BJ (cell line): ENCODE measurements at regions not wholly inside any gene's neighbourhood (a gene's known extent, or its start where the extent isn't known, plus 50 kb on each side); places are given as distances from the start of the nearest gene placed in this dataset.
"Not testable (repeated sequence)": the region's sequence is repeated elsewhere in the genome, so short reads cannot be mapped to it uniquely, and the experiment has no call there.

Experiments
- CTCF ChIA-PET: fragments of 350-600 bp; formaldehyde crosslinking; extraction: SDS; loops from one replicate; lab custom pipeline; 2021; ENCODE audit warnings: antibody characterized with exemption, inconsistent platforms; lab: Yijun Ruan, JAX
- POLR2A ChIA-PET: fragments of 300-600 bp; sonication (Branson Sonifier 250); formaldehyde crosslinking; extraction: SDS; loops from one replicate; lab custom pipeline; 2021; ENCODE audit warnings: antibody characterized with exemption; lab: Charles Lee
- DNase-seq: peaks from one replicate; pipeline ENCODE4 v3.0.0-alpha.2; 2011; ENCODE audit warnings: low read depth
- H3K27me3 ChIP-seq: 2 replicates; pipeline ENCODE4 v1.6.0; 2011; ENCODE audit warnings: low read length; ENCODE audit not compliant: control insufficient read depth, insufficient read depth
- H3K36me3 ChIP-seq: 2 replicates; pipeline ENCODE4 v1.5.1; 2011; ENCODE audit warnings: low read length; ENCODE audit not compliant: control insufficient read depth, insufficient read depth
- H3K4me3 ChIP-seq: 2 replicates; pipeline ENCODE4 v1.5.1; 2011; ENCODE audit warnings: low read depth, mild to moderate bottlenecking, control low read depth, low read length
- CTCF ChIP-seq: IDR thresholded peaks from 2 replicates; pipeline ENCODE4 v1.5.1; 2011; ENCODE audit warnings: low read depth, mild to moderate bottlenecking, control low read depth, inconsistent platforms, low read length, moderate library complexity; ENCODE audit not compliant: insufficient read depth

GRCh38 chr12:34123092-34123491 is 100.8 kb downstream of the ALG10 start:
- H3K36me3 ChIP-seq, H3K27me3 ChIP-seq, H3K4me3 ChIP-seq: not testable (repeated sequence)
- peak; percentile 82 for TF ChIP-seq CTCF
- CTCF ChIA-PET, result interaction anchor here (0.8 to 1.8 kb wide), 9 partner anchors 8 to 1367 kb away, joined by 3 to 6 read pairs (median 4); partner anchors contain the start of gene YARS2
- POLR2A ChIA-PET, result interaction anchor here (0.6 kb wide), 1 partner anchor 69 kb away, joined by 3 read pairs; no protein-coding TSS in a partner anchor
- peak; percentile 2 for DNase-seq

DNA sequence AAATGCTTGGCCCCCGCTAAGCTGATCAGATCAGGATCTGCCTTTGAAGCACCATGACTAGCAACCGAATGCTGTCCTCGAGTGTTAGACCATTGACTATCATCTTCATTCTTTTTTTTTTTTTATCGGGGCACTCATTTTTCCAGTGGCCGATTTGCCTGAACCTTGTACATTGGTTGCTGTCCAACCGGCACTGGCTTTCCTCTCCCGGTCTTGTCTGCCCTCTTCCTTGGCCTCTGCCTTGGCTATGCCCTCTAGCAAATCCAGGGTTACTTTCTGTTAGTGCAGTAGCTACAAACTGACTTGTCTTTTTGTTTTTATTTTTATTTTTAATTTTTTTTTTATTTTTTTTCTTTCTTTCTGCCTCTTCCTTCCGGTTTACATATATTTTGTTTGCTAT is 102.3 kb downstream of the ALG10 start:
- no peak for DNase-seq
- CTCF ChIA-PET, result no interaction called here
- TF ChIP-seq CTCF, result no peak

DNA sequence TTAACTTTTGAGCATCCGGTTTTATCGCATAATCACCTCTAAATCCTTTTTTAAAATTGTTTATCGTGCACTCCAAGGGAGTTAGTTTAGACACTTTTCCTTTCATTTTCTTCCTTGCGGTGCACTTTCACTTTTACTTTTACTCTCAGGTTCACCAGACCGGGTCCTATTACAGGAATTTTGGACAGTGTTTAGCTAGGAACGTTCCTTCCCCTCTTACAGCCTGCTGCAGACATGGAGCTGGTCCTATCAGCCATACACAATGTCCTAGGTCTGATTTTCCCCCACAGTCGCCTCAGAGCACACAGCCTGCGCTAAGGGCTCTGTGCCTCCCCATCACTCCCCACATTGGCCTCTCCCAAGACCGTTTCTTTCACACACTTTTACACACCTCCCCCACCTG is 103.9 kb downstream of the ALG10 start:
- POLR2A ChIA-PET, result no interaction called here
- no peaks in the 10 kb centered on the region for H3K36me3 ChIP-seq
- no peak overlapping the region for H3K4me3 ChIP-seq
- H3K27me3 ChIP-seq, result no peaks in the 10 kb centered on the region
- TF ChIP-seq CTCF, result no peak
- CTCF ChIA-PET, result no interaction called here
- DNase-seq, result no peak

More for the DNA sequence above, 102.3 kb downstream of the ALG10 start:
- Histone ChIP-seq H3K36me3 (no peaks in the 10 kb centered on the region), H3K27me3 (no peaks in the 10 kb centered on the region), H3K4me3 (no peak overlapping the region)
- POLR2A ChIA-PET, result no interaction called here

- TF ChIP-seq CTCF, result no peak
- no peak for DNase-seq
- H3K36me3 ChIP-seq, result no peaks in the 10 kb centered on the region
- CTCF ChIA-PET, result no interaction called here
- H3K27me3 ChIP-seq, result no peaks in the 10 kb centered on the region
- no peak overlapping the region for H3K4me3 ChIP-seq
- POLR2A ChIA-PET, result no interaction called here
Observed at GRCh38 chr12:34126805-34127204, 104.5 kb downstream of the ALG10 start.

DNA sequence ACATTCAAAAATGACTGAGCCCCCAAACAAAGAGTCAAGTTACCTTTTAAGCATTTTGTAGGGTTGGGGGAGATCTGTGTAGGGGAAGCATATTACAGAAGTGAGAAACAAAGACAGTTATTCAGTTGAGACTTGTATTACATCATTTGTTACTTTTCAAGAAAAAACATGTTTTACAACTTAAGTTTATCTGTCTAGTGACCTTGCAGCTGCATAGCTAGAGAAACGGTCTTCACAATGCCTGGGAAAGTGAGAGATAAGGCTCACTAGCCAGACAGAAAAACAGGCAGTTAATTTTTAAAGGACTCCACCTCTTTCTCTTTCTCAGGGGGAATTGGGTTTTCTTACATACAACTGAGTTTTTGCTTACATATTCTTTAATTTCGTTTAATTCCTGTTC is 105.1 kb downstream of the ALG10 start:
- CTCF ChIA-PET, POLR2A ChIA-PET, DNase-seq, H3K36me3 ChIP-seq, H3K4me3 ChIP-seq, H3K27me3 ChIP-seq: not testable (repeated sequence)

DNA sequence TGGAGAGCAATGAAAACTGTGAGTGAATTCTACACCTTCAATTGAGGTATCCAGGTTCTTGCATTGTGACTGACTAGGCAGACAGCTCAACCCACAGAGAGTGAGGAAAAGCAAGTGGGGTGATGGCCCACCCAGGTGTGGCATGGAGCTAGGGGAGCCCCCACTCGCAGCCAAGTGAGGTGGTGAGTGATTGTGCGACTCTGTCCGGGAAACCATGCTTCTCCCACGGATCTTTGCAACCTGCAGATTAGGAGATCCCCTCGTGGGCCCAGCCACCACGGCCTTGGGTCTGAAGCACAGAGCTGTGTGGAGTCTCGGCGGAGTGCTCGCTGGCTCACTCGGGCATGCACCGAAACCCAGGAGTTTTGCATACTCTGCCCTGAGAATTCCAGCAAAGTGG is 120.1 kb downstream of the ALG10 start:
- DNase-seq, result no peak
- Histone ChIP-seq H3K4me3 (no peak overlapping the region), H3K36me3 (no peaks in the 10 kb centered on the region), H3K27me3 (no peaks in the 10 kb centered on the region)
- ChIA-PET POLR2A (no interaction called here), CTCF (no interaction called here)
- no peak for TF ChIP-seq CTCF
